ELF-1 (cell line): ENCODE measurements at regions not wholly inside any gene's neighbourhood (a gene's known extent, or its start where the extent isn't known, plus 50 kb on each side); places are given as distances from the start of the nearest gene placed in this dataset.

Source experiments
- DNase-seq: peaks from one replicate; pipeline ENCODE4 v3.0.0-alpha.2; 2016; ENCODE audit warnings: low read depth, low spot score

- DNase-seq, result no peak
Observed at GRCh38 chr18:8969639-8970390, 132.7 kb upstream of the NDUFV2 start.

- no peak for DNase-seq
Observed at GRCh38 chr18:8970843-8971242, 131.7 kb upstream of the NDUFV2 start.

GRCh38 chr18:8972116-8972515, 130.4 kb upstream of the NDUFV2 start:
- no peak for DNase-seq

GRCh38 chr18:8974279-8974678, 128.2 kb upstream of the NDUFV2 start:
- DNase-seq, result no peak

DNA sequence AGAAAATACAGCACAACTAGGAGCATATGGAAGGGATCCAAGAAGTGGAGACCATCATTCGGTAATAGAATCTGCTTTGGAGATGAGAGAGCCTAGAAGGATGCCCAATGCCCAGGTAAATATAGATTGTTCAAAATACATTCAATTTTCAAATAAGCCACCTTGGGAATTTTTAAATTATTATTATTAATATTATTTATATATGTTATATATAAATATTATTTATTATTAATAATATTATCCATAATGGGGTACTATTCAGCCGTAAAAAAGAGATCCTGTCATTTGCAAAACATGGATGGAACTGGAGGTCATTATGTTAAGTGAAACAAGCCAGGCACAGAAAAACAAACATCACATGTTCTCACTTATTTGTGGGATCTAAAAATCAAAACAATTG, 127.8 kb upstream of the NDUFV2 start:
- DNase-seq, result no peak

GRCh38 chr18:8975624-8976023, 126.9 kb upstream of the NDUFV2 start:
- no peak for DNase-seq

GRCh38 chr18:8976606-8977005, 125.9 kb upstream of the NDUFV2 start:
- DNase-seq, result no peak

DNA sequence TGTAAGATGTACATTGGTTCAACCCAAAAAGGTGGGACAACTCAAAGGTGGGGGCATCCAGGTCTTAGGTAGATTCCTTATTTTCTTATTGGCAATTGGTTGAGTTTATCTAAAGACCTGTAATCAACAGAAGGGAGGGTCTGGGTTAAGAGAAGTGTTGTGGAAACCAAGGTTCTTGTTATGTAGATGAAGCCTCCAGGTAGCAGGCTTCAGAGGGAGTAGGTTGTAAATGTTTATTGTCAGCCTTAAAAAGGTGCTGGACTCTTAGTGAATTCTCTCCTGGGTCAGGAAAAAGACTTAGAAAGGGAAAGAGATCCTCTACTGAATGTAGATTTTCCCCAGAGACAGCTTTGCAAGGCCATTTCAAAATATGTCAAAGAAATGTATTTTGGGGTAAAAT, 125.3 kb upstream of the NDUFV2 start:
- DNase-seq, result peak; percentile 53

- DNase-seq, result no peak
Observed at GRCh38 chr18:8977701-8978100, 124.8 kb upstream of the NDUFV2 start.

GRCh38 chr18:8978394-8978793, 124.1 kb upstream of the NDUFV2 start:
- no peak for DNase-seq

GRCh38 chr18:8979258-8979988, 123.1 kb upstream of the NDUFV2 start:
- DNase-seq, result no peak

DNA sequence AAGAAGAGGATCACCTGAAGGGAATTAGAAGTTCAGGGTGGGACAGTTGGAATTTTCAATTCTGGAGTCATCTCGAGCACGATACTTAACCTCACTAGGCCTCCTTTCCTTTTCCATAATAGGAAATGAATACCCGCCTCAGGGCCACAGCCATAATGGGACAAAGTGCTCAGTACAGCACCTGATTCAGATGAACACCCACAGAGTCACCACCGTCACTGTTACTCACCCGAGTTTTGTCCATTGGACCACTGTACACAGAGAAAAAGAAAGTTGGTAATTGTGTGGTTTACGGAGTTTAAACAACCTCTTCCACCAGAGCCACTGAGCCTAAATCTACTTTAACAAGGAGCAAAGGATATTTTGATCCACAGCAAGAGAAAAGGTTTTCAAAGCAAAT, 122.0 kb upstream of the NDUFV2 start:
- peak; percentile 64 for DNase-seq

DNA sequence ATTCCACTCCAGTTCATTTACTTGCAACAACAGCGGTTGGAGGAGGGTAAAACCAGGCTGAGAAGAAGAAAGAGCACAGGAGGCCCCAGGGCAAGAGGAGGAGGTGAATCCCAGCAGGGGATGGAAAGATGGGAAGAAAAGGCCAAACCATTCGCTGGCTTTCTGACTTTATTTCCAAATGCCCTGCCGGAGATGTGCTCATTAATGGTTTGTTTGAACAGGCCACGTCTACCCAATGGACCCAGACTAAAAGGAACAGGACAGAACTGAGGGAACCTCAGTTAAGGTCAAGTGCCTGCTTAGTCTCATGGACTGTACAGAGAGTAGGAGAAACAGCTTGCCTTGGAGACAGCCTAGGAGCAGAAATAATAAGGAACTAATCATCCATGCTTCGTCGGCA, 121.6 kb upstream of the NDUFV2 start:
- peak; percentile 88 for DNase-seq

- DNase-seq, result peak; percentile 67
Observed at GRCh38 chr18:8982416-8983183, 119.9 kb upstream of the NDUFV2 start.

- DNase-seq, result no peak
Observed at GRCh38 chr18:8983195-8983594, 119.3 kb upstream of the NDUFV2 start.

DNA sequence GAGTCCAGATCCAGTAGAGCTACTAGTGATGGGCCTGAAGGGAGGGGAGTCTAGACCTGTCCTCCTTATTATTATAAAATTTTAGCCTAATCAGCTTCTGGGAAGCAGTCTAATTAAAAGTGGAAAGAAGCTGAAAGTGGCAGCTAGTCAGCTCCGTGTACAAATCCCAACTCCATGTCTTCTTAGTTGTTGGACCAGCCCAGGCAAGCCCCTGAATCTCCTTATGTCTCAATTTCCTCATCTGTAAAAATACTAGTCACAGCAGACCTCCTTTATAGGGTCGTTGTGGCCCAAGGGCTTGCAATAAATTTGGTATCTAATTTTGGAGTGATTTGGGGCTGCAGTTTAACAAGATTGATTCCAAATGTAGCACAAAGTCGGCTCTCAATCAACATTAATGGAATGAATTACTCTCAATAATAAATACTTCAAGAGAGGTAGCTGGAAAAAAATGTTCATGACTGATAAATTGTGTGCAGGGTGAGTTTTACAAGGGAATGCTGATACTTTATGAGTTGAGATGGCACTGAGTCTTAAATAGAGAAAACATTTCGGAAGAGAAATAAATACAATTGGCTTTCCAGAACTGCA, 118.3 kb upstream of the NDUFV2 start:
- no peak for DNase-seq

DNA sequence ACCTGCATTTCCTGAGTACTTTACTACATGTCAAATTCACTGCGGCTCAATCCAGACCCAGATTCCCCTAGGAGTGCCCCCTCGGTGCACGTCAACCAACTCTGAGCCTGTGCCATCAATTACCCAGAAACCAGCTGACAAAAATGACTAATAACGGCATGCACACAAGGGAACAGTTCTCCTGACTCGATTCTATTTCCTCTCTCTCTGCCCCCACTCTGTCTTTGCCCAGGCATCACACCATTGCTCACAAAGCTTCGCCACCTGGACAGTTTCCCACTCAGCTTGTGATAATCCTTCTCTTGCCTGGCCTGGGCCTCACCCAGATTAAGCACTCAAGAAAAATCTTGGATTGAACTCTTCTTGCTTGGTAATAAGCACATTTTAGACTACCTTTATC, 115.3 kb upstream of the NDUFV2 start:
- DNase-seq, result no peak

GRCh38 chr18:8988260-8988871, 114.1 kb upstream of the NDUFV2 start:
- peak; percentile 72 for DNase-seq

DNA sequence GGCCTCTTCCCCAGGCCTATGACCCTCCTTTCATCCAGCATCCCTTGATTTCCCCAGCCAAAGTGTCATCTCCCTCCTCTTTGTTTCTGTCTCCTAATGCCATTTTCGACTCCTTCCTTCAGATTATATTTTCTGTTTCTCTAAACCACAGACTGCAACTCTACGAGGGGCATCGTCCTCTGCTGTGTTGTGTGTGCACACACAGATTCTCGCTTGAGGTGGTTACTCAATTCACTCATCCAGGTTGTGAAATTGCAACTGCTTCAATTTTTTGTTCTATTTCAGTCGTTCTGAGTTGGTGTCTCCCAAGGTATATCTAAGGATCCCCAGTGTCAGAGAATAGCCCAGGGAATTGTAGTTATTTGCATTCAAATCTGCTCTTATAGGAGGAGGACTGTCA, 113.5 kb upstream of the NDUFV2 start:
- DNase-seq, result no peak

GRCh38 chr18:8989855-8990254, 112.6 kb upstream of the NDUFV2 start:
- DNase-seq, result no peak

- no peak for DNase-seq
Observed at GRCh38 chr18:8990276-8991031, 112.0 kb upstream of the NDUFV2 start.
